Sigmoid colon (tissue), 6 donors: ENCODE measurements at regions not wholly inside any gene's neighbourhood (a gene's known extent, or its start where the extent isn't known, plus 50 kb on each side); places are given as distances from the start of the nearest gene placed in this dataset.

Experiments
- DNase-seq: peaks from one replicate; pipeline ENCODE4 v3.0.0-alpha.2; 2019
- H3K27ac ChIP-seq, 4 donors: fragments of 200-600 bp; sonication (generic); one replicate each; pipeline ENCODE4 v1.5.1; 2016 to 2019; ENCODE audit warnings: mild to moderate bottlenecking in 1 of 4
- H3K27me3 ChIP-seq, 3 donors: fragments of 200-600 bp; sonication (generic); one replicate each; pipeline ENCODE4 v1.5.1; 2019; ENCODE audit warnings: mild to moderate bottlenecking in 1 of 3
- H3K36me3 ChIP-seq, 4 donors: fragments of 200-600 bp; sonication (generic); one replicate each; pipeline ENCODE4 v1.5.1; 2016 to 2019
- H3K4me1 ChIP-seq, 4 donors: fragments of 200-600 bp; sonication (generic); one replicate each; pipeline ENCODE4 v1.5.1; 2017 to 2019
- H3K4me3 ChIP-seq, 4 donors: fragments of 200-600 bp; sonication (generic); one replicate each; pipeline ENCODE4 v1.5.1; 2017 to 2019; ENCODE audit warnings: mild to moderate bottlenecking in 2 of 4, moderate library complexity in 1 of 4
- H3K9me3 ChIP-seq, 4 donors: fragments of 200-600 bp in 3 of 4; sonication (generic) in 3 of 4; one replicate each; pipeline versions ENCODE4 v1.5.1 to v1.6.1; 2013 to 2019
- EP300 ChIP-seq, 4 donors: sonication (generic); formaldehyde crosslinking; IDR thresholded peaks; one replicate each; pipeline ENCODE4 v1.6.1; 2017; ENCODE audit warnings: antibody characterized with exemption in 4 of 4
- POLR2A ChIP-seq, 2 donors: fragments of 450-650 bp; IDR thresholded peaks; one replicate each; pipeline ENCODE4 v1.6.1; 2016; ENCODE audit warnings: antibody characterized with exemption in 2 of 2, mild to moderate bottlenecking in 2 of 2, moderate library complexity in 2 of 2
- POLR2AphosphoS5 ChIP-seq, 4 donors: sonication (generic); formaldehyde crosslinking; IDR thresholded peaks; one replicate each; pipeline ENCODE4 v1.6.1; 2017; ENCODE audit warnings: antibody characterized with exemption in 4 of 4
- WGBS, 2 donors: extraction: QIAGEN DNeasy Blood & Tissue Kit; methylation state at CpG; one replicate each; pipeline ENCODE4 v1.1.7; 2013; 5-methylcytosine and 5-hydroxymethylcytosine counted together
- intact Hi-C: fragments of 100-400 bp; cut with DNase I; formaldehyde crosslinking; loops from one replicate; pipeline ENCODE4 v1.15.1; 2023
- TF ChIP-seq, protein P1 (sequence below), 4 experiments: fragments of 450-650 bp in 3 of 4; fragments of 200-600 bp in 1 of 4; IDR thresholded peaks; one replicate each; pipeline ENCODE4 v1.5.1; 2016 to 2019; ENCODE audit warnings: antibody characterized with exemption in 4 of 4, mild to moderate bottlenecking in 3 of 4, moderate library complexity in 2 of 4
- donor health status: healthy with polysubstance abuse.
- donor health status: healthy.

DNA sequence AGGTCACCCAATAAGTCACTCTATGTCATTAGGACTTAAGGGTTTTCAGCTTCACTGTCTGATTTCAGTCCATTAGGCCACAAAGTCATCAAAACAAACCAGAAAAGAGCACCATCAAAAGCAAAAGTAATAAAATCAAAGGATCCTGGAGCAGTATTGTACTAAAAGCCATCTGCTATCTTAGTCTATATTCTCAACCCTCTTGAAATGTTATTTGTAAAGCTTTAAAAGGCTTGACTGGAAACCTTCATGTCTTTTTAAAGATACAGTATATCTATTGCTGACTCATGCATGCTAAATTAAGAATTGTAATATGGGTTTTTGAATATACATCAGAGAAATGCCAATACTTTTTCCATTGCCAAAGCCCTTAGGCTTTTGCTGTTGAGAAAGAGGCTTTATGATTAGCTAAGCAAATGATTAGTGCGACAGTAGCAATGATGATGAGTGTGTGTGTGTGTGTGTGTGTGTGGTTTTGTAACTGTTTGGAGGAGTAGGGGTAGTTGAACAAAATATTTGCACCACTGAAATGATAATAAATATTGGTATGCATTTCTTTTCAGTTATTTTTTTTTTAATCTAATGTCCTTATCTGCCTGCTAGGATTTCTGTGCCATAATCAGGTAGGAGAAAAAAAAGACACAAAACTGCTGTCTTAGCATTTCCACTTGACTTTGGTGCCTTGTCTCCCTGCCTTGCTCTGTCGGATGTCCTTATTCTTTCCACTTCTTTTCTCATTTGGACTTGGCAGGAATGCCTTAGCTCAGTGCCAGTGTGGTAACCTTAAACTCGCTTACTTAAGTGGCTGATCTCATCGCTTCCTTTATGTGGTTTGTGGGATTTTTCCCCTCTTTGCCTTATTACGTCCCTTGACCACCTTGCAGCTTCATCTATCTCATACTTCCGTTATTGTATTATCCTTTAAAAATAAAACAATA lies 119.7 kb downstream of the PCDH7 start:
- Histone ChIP-seq H3K9me3 (no peaks in the 10 kb centered on the region), H3K27me3 (no peaks in the 10 kb centered on the region), H3K4me1 (peaks cover 0 to 60% (median 31%) of the 10 kb centered on the region in 4 donors), H3K27ac (peak overlapping the region in 3 of 4 donors; percentile 10 to 55 (median 50)), H3K4me3 (no peak overlapping the region), H3K36me3 (no peaks in the 10 kb centered on the region)
- no peak for DNase-seq
- intact Hi-C loops: no loop called here
- 58 to 76% methylated on average over 6 of the region's 6 CpGs for WGBS, 2 donors
- no peak for TF ChIP-seq POLR2A (IDR thresholded peaks at IDR 0.05)
- TF ChIP-seq, protein P1, sequence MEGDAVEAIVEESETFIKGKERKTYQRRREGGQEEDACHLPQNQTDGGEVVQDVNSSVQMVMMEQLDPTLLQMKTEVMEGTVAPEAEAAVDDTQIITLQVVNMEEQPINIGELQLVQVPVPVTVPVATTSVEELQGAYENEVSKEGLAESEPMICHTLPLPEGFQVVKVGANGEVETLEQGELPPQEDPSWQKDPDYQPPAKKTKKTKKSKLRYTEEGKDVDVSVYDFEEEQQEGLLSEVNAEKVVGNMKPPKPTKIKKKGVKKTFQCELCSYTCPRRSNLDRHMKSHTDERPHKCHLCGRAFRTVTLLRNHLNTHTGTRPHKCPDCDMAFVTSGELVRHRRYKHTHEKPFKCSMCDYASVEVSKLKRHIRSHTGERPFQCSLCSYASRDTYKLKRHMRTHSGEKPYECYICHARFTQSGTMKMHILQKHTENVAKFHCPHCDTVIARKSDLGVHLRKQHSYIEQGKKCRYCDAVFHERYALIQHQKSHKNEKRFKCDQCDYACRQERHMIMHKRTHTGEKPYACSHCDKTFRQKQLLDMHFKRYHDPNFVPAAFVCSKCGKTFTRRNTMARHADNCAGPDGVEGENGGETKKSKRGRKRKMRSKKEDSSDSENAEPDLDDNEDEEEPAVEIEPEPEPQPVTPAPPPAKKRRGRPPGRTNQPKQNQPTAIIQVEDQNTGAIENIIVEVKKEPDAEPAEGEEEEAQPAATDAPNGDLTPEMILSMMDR (IDR thresholded peaks at IDR 0.05): no peak
- TF ChIP-seq EP300 (IDR thresholded peaks at IDR 0.05): no peak
- no peak for TF ChIP-seq POLR2AphosphoS5 (IDR thresholded peaks at IDR 0.05)

DNA sequence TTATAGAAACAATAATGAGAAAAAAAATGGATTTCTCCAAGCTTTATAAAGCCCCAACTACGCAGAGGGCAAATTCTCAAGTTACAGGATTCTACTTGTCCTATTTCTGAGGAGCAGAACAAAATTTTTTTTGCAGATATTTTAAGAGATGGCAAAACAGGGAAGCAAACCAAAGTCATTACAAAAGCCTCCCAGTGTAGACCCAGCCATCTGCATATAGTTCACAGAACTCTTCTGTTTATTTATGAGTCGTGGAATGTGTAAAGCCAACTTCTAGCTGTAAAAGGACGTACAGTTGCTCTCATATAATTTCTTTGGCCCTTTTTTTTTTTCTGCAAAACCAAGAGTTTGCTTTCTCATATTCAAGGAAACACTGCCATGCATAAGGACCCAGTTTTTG lies 120.4 kb downstream of the PCDH7 start:
- H3K9me3 ChIP-seq: no peaks in the 10 kb centered on the region
- no peak for DNase-seq
- no peak for TF ChIP-seq EP300 (IDR thresholded peaks at IDR 0.05)
- no peak for TF ChIP-seq POLR2A (IDR thresholded peaks at IDR 0.05)
- TF ChIP-seq, protein P1 (IDR thresholded peaks at IDR 0.05): no peak
- TF ChIP-seq POLR2AphosphoS5 (IDR thresholded peaks at IDR 0.05): no peak
- H3K36me3 ChIP-seq: no peaks in the 10 kb centered on the region
- intact Hi-C loops: no loop called here
- peak overlapping the region in 3 of 4 donors; percentile 10 to 55 (median 50) for H3K27ac ChIP-seq
- no peaks in the 10 kb centered on the region for H3K27me3 ChIP-seq
- no peak overlapping the region for H3K4me3 ChIP-seq
- WGBS, 2 donors: 40 to 66% methylated on average over 3 of the region's 3 CpGs
- peaks cover 0 to 53% (median 25%) of the 10 kb centered on the region in 4 donors for H3K4me1 ChIP-seq

DNA sequence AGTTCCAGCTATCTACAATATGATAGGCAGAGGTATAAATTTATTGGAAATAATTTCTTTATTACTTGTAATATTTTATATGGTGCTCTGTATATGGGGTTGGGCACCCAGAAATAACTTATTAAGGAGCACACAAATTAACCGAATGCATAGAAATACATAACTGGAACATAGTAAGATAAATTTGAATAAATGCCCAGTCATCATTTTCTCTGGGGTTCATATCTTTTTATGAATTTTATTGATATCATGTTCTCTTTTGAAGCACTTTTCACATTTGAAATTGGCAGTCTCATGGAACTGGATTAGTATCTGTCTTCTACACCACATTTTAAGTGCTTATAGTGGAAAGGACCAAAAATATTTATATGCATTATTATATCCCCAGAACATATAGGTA lies 122.0 kb downstream of the PCDH7 start:
- peaks cover 0 to 45% (median 17%) of the 10 kb centered on the region in 4 donors for H3K4me1 ChIP-seq
- no peak overlapping the region for H3K4me3 ChIP-seq
- intact Hi-C loops: no loop called here
- no peaks in the 10 kb centered on the region for H3K36me3 ChIP-seq
- peak overlapping the region in 1 of 4 donors; percentile 55 for H3K27ac ChIP-seq
- 94 to 97% methylated on average over 1 of the region's 1 CpG for WGBS, 2 donors
- H3K27me3 ChIP-seq: no peaks in the 10 kb centered on the region
- no peak for DNase-seq
- TF ChIP-seq, protein P1 (IDR thresholded peaks at IDR 0.05): no peak
- TF ChIP-seq POLR2A (IDR thresholded peaks at IDR 0.05): no peak
- no peak for TF ChIP-seq POLR2AphosphoS5 (IDR thresholded peaks at IDR 0.05)
- TF ChIP-seq EP300 (IDR thresholded peaks at IDR 0.05): no peak
- H3K9me3 ChIP-seq: no peaks in the 10 kb centered on the region

DNA sequence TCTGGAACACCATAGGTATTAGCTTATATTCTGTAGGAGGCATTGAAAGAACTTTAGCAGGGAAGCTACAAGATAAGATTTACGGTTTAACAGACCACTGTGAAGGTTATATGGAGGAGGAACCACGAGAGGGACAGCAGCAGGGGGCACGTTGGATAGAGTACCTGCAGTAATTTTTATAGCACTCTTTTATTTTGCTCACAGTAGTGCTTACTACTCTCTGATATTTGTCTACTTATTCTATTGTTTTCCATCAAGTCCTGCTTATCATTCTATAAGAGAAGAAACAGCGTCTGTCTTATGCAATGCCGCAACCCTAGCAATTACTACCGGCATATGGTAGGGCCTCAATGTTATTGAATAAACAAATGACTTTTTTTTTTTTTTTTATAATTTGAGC lies 122.5 kb downstream of the PCDH7 start:
- Histone ChIP-seq H3K36me3 (no peaks in the 10 kb centered on the region), H3K4me3 (no peak overlapping the region), H3K27me3 (no peaks in the 10 kb centered on the region), H3K9me3 (no peaks in the 10 kb centered on the region), H3K27ac (no peak overlapping the region), H3K4me1 (peaks cover 0 to 47% (median 17%) of the 10 kb centered on the region in 4 donors)
- no peak for DNase-seq
- TF ChIP-seq POLR2AphosphoS5 (IDR thresholded peaks at IDR 0.05) (no peak), POLR2A (IDR thresholded peaks at IDR 0.05) (no peak)
- WGBS, 2 donors: 72 to 82% methylated on average over 6 of the region's 6 CpGs
- intact Hi-C loops: no loop called here

DNA sequence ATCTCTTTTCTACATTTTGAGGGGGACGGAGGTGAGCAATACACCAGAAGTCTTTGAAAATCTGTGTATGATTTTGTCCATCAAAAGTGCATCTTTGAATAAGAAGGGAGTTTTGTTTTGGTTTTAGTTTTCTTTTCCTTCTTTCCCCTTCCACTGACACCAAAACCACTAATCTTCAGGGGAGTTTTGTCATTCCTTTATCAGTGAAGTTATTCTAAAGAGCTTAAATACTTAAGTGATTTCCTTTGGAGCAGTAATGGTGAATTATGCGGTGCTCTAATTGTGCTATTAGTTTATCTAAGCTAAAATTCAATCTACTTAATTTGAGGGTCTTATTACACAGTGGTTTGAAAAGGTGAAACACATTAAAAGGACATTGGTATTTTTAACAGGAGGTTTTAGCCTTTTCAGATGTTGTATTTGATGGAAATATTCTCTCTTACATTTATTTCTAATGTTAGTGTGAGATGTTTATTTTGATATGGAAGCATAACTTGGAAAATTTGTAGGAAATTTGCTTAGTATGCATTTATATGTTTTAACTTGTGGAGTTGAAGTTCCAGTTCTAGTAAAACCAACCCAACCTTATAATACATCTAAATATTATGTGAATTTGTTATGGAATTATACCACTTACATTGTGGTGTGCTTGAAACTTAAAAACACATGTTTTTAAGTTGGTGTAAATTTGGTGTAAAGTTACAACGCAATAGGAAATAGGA lies 124.9 kb downstream of the PCDH7 start:
- intact Hi-C loops: no loop called here
- Histone ChIP-seq H3K9me3 (no peaks in the 10 kb centered on the region), H3K27me3 (no peaks in the 10 kb centered on the region), H3K4me1 (peaks cover 0 to 54% (median 23%) of the 10 kb centered on the region in 4 donors), H3K36me3 (no peaks in the 10 kb centered on the region), H3K4me3 (no peak overlapping the region), H3K27ac (no peak overlapping the region)
- no peak for DNase-seq
- 87 to 89% methylated on average over 3 of the region's 3 CpGs for WGBS, 2 donors
- TF ChIP-seq EP300 (IDR thresholded peaks at IDR 0.05) (no peak), POLR2A (IDR thresholded peaks at IDR 0.05) (no peak), POLR2AphosphoS5 (IDR thresholded peaks at IDR 0.05) (no peak)
- TF ChIP-seq, protein P1 (IDR thresholded peaks at IDR 0.05): no peak
